IMR-90 (cell line): ENCODE measurements at regions not wholly inside any gene's neighbourhood (a gene's known extent, or its start where the extent isn't known, plus 50 kb on each side); places are given as distances from the start of the nearest gene placed in this dataset.

ENCODE experiments used
- ATAC-seq: fragments of 200-7000 bp; cut with Tn5 transposase; 2 replicates; pipeline ENCODE4 v1.9.1; 2020; ENCODE audit warnings: low read depth, mild to moderate bottlenecking, moderate library complexity
- BruUV-seq: library from RNA; stranded (reverse); fragments of 400-500 nt; replicated peaks from 2 replicates; lab custom pipeline; 2021; lab: Mats Ljungman, UMichigan
- CTCF ChIA-PET: fragments of 300-600 bp; formaldehyde crosslinking; extraction: SDS; loops from one replicate; lab custom pipeline; 2021; ENCODE audit warnings: antibody characterized with exemption; lab: Yijun Ruan, JAX
- POLR2A ChIA-PET: fragments of 300-600 bp; sonication (Branson Sonifier 250); formaldehyde crosslinking; loops from one replicate; lab custom pipeline; 2022; ENCODE audit warnings: antibody characterized with exemption; ENCODE audit not compliant: unreplicated experiment; lab: Charles Lee
- DNase-seq: peaks from one replicate; pipeline ENCODE4 v3.0.0; 2013
- H2AFZ ChIP-seq: replicated peaks from 2 replicates; pipeline ENCODE3; 2013; ENCODE audit warnings: low read length, mild to moderate bottlenecking; ENCODE audit not compliant: poor library complexity
- H2AK5ac ChIP-seq: 2 replicates; pipeline ENCODE4 v1.6.1; 2013; ENCODE audit warnings: low read depth, low read length, inconsistent platforms
- H2AK9ac ChIP-seq: replicated peaks from 2 replicates; pipeline ENCODE3; 2013; ENCODE audit warnings: mild to moderate bottlenecking, low read depth, low read length, moderate library complexity; ENCODE audit not compliant: poor library complexity
- H2BK120ac ChIP-seq: 2 replicates; pipeline ENCODE4 v1.6.1; 2013; ENCODE audit warnings: low read depth, low read length, inconsistent platforms
- H2BK15ac ChIP-seq: 3 replicates; pipeline ENCODE4 v1.6.1; 2013; ENCODE audit warnings: low read depth, low read length, inconsistent platforms
- H2BK20ac ChIP-seq: 2 replicates; pipeline ENCODE4 v1.6.1; 2013; ENCODE audit warnings: low read depth, mild to moderate bottlenecking, inconsistent platforms, low read length, moderate library complexity
- H2BK5ac ChIP-seq: 2 replicates; pipeline ENCODE4 v1.6.1; 2013; ENCODE audit warnings: mild to moderate bottlenecking, low read depth, low read length, inconsistent platforms; ENCODE audit not compliant: poor library complexity, severe bottlenecking
- H3K14ac ChIP-seq: replicated peaks from 2 replicates; pipeline ENCODE4 v1.6.1; 2013; ENCODE audit warnings: low read depth, low read length, inconsistent platforms
- H3K18ac ChIP-seq: 2 replicates; pipeline ENCODE4 v1.6.1; 2013; ENCODE audit warnings: low read depth, low read length, control low read depth
- H3K23ac ChIP-seq: 2 replicates; pipeline ENCODE4 v1.6.1; 2013; ENCODE audit warnings: low read depth, low read length, inconsistent platforms
- H3K27ac ChIP-seq: 2 replicates; pipeline ENCODE4 v1.5.1; 2013; ENCODE audit warnings: mild to moderate bottlenecking, control low read depth, low read length; ENCODE audit not compliant: insufficient read depth
- H3K27me3 ChIP-seq: 2 replicates; pipeline ENCODE4 v1.6.1; 2013; ENCODE audit warnings: low read length; ENCODE audit not compliant: control insufficient read depth, insufficient read depth
- H3K36me3 ChIP-seq: 2 replicates; pipeline ENCODE4 v1.6.1; 2013; ENCODE audit warnings: low read length, mixed read lengths; ENCODE audit not compliant: control insufficient read depth, insufficient read depth
- H3K4ac ChIP-seq: 2 replicates; pipeline ENCODE4 v1.6.1; 2013; ENCODE audit warnings: low read depth, low read length, inconsistent platforms
- H3K4me1 ChIP-seq: 2 replicates; pipeline ENCODE4 v1.6.1; 2013; ENCODE audit warnings: low read length, mixed read lengths; ENCODE audit not compliant: control insufficient read depth, insufficient read depth
- H3K4me2 ChIP-seq: 2 replicates; pipeline ENCODE4 v1.6.1; 2013; ENCODE audit warnings: low read depth, mild to moderate bottlenecking, control low read depth, low read length, moderate library complexity
- H3K4me3 ChIP-seq: 2 replicates; pipeline ENCODE4 v1.5.1; 2013; ENCODE audit warnings: low read depth, mild to moderate bottlenecking, control low read depth, low read length, moderate library complexity; ENCODE audit not compliant: insufficient read depth
- H3K56ac ChIP-seq: 2 replicates; pipeline ENCODE4 v1.6.1; 2013; ENCODE audit warnings: low read length, inconsistent platforms; ENCODE audit not compliant: insufficient read depth; ENCODE audit errors: extremely low read depth
- H3K79me1 ChIP-seq, 2 experiments: 2 replicates each; pipeline ENCODE4 v1.6.1; 2013; ENCODE audit warnings: low read length in 2 of 2, inconsistent platforms in 1 of 2, low read depth in 1 of 2
- H3K9ac ChIP-seq: 2 replicates; pipeline ENCODE4 v1.6.1; 2013; ENCODE audit warnings: low read depth, low read length, control low read depth
- H3K9me1 ChIP-seq: 2 replicates; pipeline ENCODE4 v1.6.1; 2013; ENCODE audit warnings: low read length, inconsistent platforms; ENCODE audit not compliant: insufficient read depth
- H3K9me3 ChIP-seq: 2 replicates; pipeline ENCODE4 v1.6.1; 2013; ENCODE audit warnings: low read length; ENCODE audit not compliant: control insufficient read depth, insufficient read depth
- H4K20me1 ChIP-seq: 2 replicates; pipeline ENCODE4 v1.6.1; 2013; ENCODE audit warnings: low read length, inconsistent platforms; ENCODE audit not compliant: insufficient read depth
- H4K5ac ChIP-seq: 2 replicates; pipeline ENCODE4 v1.6.1; 2013; ENCODE audit warnings: mild to moderate bottlenecking, low read depth, low read length, control low read depth
- H4K8ac ChIP-seq, 2 experiments: 2 replicates each; pipeline ENCODE4 v1.6.1; 2013; ENCODE audit warnings: low read depth in 2 of 2, low read length in 2 of 2, control low read depth in 1 of 2, inconsistent platforms in 1 of 2
- H4K91ac ChIP-seq: 2 replicates; pipeline ENCODE4 v1.6.1; 2013; ENCODE audit warnings: low read depth, low read length, inconsistent platforms; ENCODE audit not compliant: insufficient read depth
- CEBPB ChIP-seq: IDR thresholded peaks from 2 replicates; pipeline ENCODE4 v1.6.1; 2012; ENCODE audit warnings: low read depth, low read length, improper control_type of control experiment
- FOS ChIP-seq: fragments of 150-350 bp; IDR thresholded peaks from 2 replicates; pipeline ENCODE4 v1.6.1; 2016; ENCODE audit warnings: low read depth, low read length
- MAZ ChIP-seq: IDR thresholded peaks from 2 replicates; pipeline ENCODE4 v1.6.1; 2012; ENCODE audit warnings: low read depth, mild to moderate bottlenecking, low read length, improper control_type of control experiment, moderate library complexity, borderline replicate concordance
- MXI1 ChIP-seq: IDR thresholded peaks from 2 replicates; pipeline ENCODE4 v1.6.1; 2012; ENCODE audit warnings: low read depth, mild to moderate bottlenecking, low read length, moderate library complexity, borderline replicate concordance
- NFE2L2 ChIP-seq: fragments of 150-350 bp; IDR thresholded peaks from 2 replicates; pipeline ENCODE4 v1.6.1; 2016; ENCODE audit warnings: low read depth, mild to moderate bottlenecking, low read length
- POLR2A ChIP-seq: IDR thresholded peaks from 2 replicates; pipeline ENCODE4 v1.6.1; 2012; ENCODE audit warnings: mild to moderate bottlenecking, low read depth, low read length
- RAD21 ChIP-seq: IDR thresholded peaks from 2 replicates; pipeline ENCODE4 v1.6.1; 2012; ENCODE audit warnings: low read length, improper control_type of control experiment
- RCOR1 ChIP-seq: IDR thresholded peaks from 2 replicates; pipeline ENCODE4 v1.6.1; 2012; ENCODE audit warnings: mild to moderate bottlenecking, low read length, improper control_type of control experiment; ENCODE audit not compliant: insufficient replicate concordance
- RFX5 ChIP-seq: IDR thresholded peaks from 2 replicates; pipeline ENCODE4 v1.8.0; 2012; ENCODE audit warnings: low read depth, mild to moderate bottlenecking, low read length, moderate library complexity
- SMC3 ChIP-seq: fragments of 150-350 bp; IDR thresholded peaks from 2 replicates; pipeline ENCODE4 v1.6.1; 2016; ENCODE audit warnings: low read depth, mild to moderate bottlenecking, antibody characterized with exemption, low read length, moderate library complexity
- WGBS, 2 experiments: methylation state at CpG; one replicate each; pipeline versions ENCODE4 v1.1.5 to v1.1.7; 2013; ENCODE audit warnings: missing lambda C conversion rate in 2 of 2; ENCODE audit not compliant: insufficient read length in 1 of 2; ENCODE audit errors: extremely low coverage in 2 of 2; 5-methylcytosine and 5-hydroxymethylcytosine counted together
- dilution Hi-C: fragments of 300-500 bp; cut with HindIII; formaldehyde crosslinking; loops from one replicate; pipeline ENCODE4 v1.14.3; 2018; ENCODE audit warnings: low sequenced_read_pairs; ENCODE audit not compliant: unreplicated experiment
- in situ Hi-C: fragments of 300-500 bp; cut with MboI; formaldehyde crosslinking; loops from 3 replicates; pipeline ENCODE4 v1.14.3; 2019; ENCODE audit warnings: low sequenced_read_pairs, inconsistent platforms, mixed read lengths
- intact Hi-C: fragments of 100-400 bp; cut with micrococcal nuclease; formaldehyde crosslinking; loops from 2 replicates; pipeline ENCODE4 v1.10.0; 2022
- TF ChIP-seq, protein P1 (sequence below): conservative IDR thresholded peaks from 2 replicates; pipeline ENCODE4 v1.5.1; 2012; ENCODE audit warnings: mild to moderate bottlenecking, low read depth, low read length, improper control_type of control experiment
- TF ChIP-seq, protein P2 (sequence below): fragments of 150-350 bp; IDR thresholded peaks from 2 replicates; pipeline ENCODE4 v1.6.1; 2016; ENCODE audit warnings: low read depth, mild to moderate bottlenecking, low read length, moderate library complexity, borderline replicate concordance

DNA sequence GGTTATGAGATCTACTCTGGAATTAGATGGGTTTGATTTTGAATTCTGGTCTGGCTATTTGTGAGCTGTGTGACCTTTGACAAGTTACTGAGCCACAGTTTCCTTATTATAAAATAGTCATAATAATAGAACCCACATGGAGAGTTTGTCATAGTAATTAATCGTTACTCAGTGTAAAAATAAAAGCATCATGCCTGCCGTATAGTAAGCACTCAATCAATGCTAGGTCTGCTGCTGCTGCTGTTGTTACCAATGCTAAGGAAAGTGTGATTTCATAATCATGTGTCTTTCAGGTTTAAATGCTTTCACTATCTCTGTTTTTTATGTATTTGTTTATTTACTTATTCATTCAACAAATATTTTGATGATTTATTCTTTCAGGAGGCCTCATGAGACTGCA, 539.9 kb upstream of the SEL1L start:
- Histone ChIP-seq H4K20me1 (no peaks in the 10 kb centered on the region), H3K9me3 (peaks cover 7% of the 10 kb centered on the region; the same call in 1 of the 2 replicates), H3K4ac (no peak overlapping the region), H3K27ac (no peak overlapping the region), H3K4me1 (no peaks in the 10 kb centered on the region), H3K56ac (no peak overlapping the region), H3K23ac (no peak overlapping the region), H4K91ac (no peak overlapping the region), H3K9me1 (no peaks in the 10 kb centered on the region), H2BK20ac (no peak overlapping the region), H3K9ac (no peak overlapping the region), H2AK9ac (no peak overlapping the region), H3K4me3 (no peak overlapping the region), H4K8ac (no peak overlapping the region), H3K27me3 (no peaks in the 10 kb centered on the region), H3K18ac (no peak overlapping the region), H2BK5ac (no peak overlapping the region), H3K36me3 (no peaks in the 10 kb centered on the region), H2BK120ac (no peak overlapping the region), H3K79me1 (no peaks in the 10 kb centered on the region), H4K5ac (no peak overlapping the region), H3K14ac (no peak overlapping the region), H2AFZ (no peak overlapping the region), H2BK15ac (no peak overlapping the region), H2AK5ac (no peak overlapping the region), H3K4me2 (no peak overlapping the region)
- no TSS peak for BruUV-seq
- in situ Hi-C loops (no loop called here), intact Hi-C loops (no loop called here), dilution Hi-C loops (no loop called here)
- DNase-seq (no peak), ATAC-seq (no peak)
- ChIA-PET POLR2A (no interaction called here), CTCF (no interaction called here)
- no CpG with 5 or more reads among the region's 2 CpGs for WGBS, 2 experiments
- TF ChIP-seq RAD21, result no peak
- TF ChIP-seq CEBPB, result no peak
- TF ChIP-seq SMC3, result no peak
- no peak for TF ChIP-seq RCOR1
- TF ChIP-seq NFE2L2, result no peak
- no peak for TF ChIP-seq MAZ
- no peak for TF ChIP-seq RFX5
- no peak for TF ChIP-seq FOS
- TF ChIP-seq, protein P1, sequence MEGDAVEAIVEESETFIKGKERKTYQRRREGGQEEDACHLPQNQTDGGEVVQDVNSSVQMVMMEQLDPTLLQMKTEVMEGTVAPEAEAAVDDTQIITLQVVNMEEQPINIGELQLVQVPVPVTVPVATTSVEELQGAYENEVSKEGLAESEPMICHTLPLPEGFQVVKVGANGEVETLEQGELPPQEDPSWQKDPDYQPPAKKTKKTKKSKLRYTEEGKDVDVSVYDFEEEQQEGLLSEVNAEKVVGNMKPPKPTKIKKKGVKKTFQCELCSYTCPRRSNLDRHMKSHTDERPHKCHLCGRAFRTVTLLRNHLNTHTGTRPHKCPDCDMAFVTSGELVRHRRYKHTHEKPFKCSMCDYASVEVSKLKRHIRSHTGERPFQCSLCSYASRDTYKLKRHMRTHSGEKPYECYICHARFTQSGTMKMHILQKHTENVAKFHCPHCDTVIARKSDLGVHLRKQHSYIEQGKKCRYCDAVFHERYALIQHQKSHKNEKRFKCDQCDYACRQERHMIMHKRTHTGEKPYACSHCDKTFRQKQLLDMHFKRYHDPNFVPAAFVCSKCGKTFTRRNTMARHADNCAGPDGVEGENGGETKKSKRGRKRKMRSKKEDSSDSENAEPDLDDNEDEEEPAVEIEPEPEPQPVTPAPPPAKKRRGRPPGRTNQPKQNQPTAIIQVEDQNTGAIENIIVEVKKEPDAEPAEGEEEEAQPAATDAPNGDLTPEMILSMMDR, result no peak
- no peak for TF ChIP-seq POLR2A
- TF ChIP-seq MXI1, result no peak
- TF ChIP-seq, protein P2, sequence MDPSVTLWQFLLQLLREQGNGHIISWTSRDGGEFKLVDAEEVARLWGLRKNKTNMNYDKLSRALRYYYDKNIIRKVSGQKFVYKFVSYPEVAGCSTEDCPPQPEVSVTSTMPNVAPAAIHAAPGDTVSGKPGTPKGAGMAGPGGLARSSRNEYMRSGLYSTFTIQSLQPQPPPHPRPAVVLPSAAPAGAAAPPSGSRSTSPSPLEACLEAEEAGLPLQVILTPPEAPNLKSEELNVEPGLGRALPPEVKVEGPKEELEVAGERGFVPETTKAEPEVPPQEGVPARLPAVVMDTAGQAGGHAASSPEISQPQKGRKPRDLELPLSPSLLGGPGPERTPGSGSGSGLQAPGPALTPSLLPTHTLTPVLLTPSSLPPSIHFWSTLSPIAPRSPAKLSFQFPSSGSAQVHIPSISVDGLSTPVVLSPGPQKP, result no peak
